Endothelial cell of umbilical vein (primary cell): ENCODE measurements at regions not wholly inside any gene's neighbourhood (a gene's known extent, or its start where the extent isn't known, plus 50 kb on each side); places are given as distances from the start of the nearest gene placed in this dataset.

Experiments used
- BruUV-seq: library from RNA; stranded (reverse); fragments of 400-500 nt; replicated peaks from 2 replicates; lab custom pipeline; 2021; lab: Mats Ljungman, UMichigan
- CTCF ChIA-PET: fragments of 300-600, 350-600 bp; sonication (Branson Sonifier 250); formaldehyde crosslinking; loops from one replicate; lab custom pipeline; 2021; ENCODE audit warnings: antibody characterized with exemption, inconsistent platforms; lab: Charles Lee
- POLR2A ChIA-PET: fragments of 300-600, 350-600 bp; sonication (Branson Sonifier 250); formaldehyde crosslinking; loops from one replicate; lab custom pipeline; 2021; ENCODE audit warnings: antibody characterized with exemption, inconsistent platforms; lab: Charles Lee
- DNase-seq: peaks from one replicate; pipeline ENCODE4 v3.0.0-alpha.2; 2011; ENCODE audit warnings: low read depth, low spot score
- FAIRE-seq: peaks from 2 replicates; lab custom pipeline; 2011; peaks lifted over from hg19 to GRCh38; lab: Jason Lieb, UNC
- H2AFZ ChIP-seq: 2 replicates; pipeline ENCODE4 v1.6.0; 2012; ENCODE audit warnings: low read depth, low read length, control low read depth, inconsistent platforms
- H3K27ac ChIP-seq: 2 replicates; pipeline ENCODE4 v1.5.1; 2011; ENCODE audit warnings: low read depth, mild to moderate bottlenecking, control low read depth, low read length, moderate library complexity; ENCODE audit not compliant: insufficient read depth
- H3K27me3 ChIP-seq, 2 experiments: 2 replicates each; pipeline versions ENCODE4 v1.6.0 to v1.6.1; 2011; ENCODE audit warnings: low read length in 2 of 2, mixed read lengths in 1 of 2; ENCODE audit not compliant: control insufficient read depth in 2 of 2, insufficient read depth in 2 of 2
- H3K36me3 ChIP-seq, 2 experiments: 2 replicates in 1 of 2; 3 replicates in 1 of 2; pipeline ENCODE4 v1.5.1; 2011; ENCODE audit warnings: low read length in 2 of 2, mild to moderate bottlenecking in 1 of 2, moderate library complexity in 1 of 2; ENCODE audit not compliant: control insufficient read depth in 2 of 2, insufficient read depth in 2 of 2; ENCODE audit errors: extremely low read depth in 1 of 2
- H3K4me1 ChIP-seq: 3 replicates; pipeline ENCODE4 v1.5.1; 2011; ENCODE audit warnings: mild to moderate bottlenecking, low read length; ENCODE audit not compliant: control insufficient read depth, insufficient read depth; ENCODE audit errors: extremely low read depth
- H3K4me2 ChIP-seq: 2 replicates; pipeline ENCODE4 v1.6.1; 2011; ENCODE audit warnings: low read length, control low read depth, mixed read lengths; ENCODE audit not compliant: insufficient read depth
- H3K4me3 ChIP-seq, 3 experiments: fragments of 200-600 bp in 1 of 3; sonication (generic), shearing (Covaris generic) in 1 of 3; replicated peaks in 1 of 3; 2 replicates each; pipeline ENCODE4 v1.5.1; 2011 to 2016; ENCODE audit warnings: control low read depth in 3 of 3, low read length in 3 of 3, mild to moderate bottlenecking in 2 of 3, inconsistent platforms in 1 of 3, low read depth in 1 of 3, moderate library complexity in 1 of 3; ENCODE audit not compliant: insufficient read depth in 1 of 3
- H3K79me2 ChIP-seq: 2 replicates; pipeline ENCODE4 v1.6.0; 2012; ENCODE audit warnings: low read length, inconsistent platforms; ENCODE audit not compliant: control insufficient read depth, insufficient read depth
- H3K9ac ChIP-seq: replicated peaks from 2 replicates; pipeline ENCODE3; 2011; ENCODE audit warnings: low read length, control low read depth; ENCODE audit not compliant: insufficient read depth; ENCODE audit errors: extremely low read depth
- H3K9me1 ChIP-seq: replicated peaks from 3 replicates; pipeline ENCODE4 v1.6.0; 2011; ENCODE audit warnings: mild to moderate bottlenecking, low read length; ENCODE audit not compliant: control insufficient read depth, insufficient read depth; ENCODE audit errors: extremely low read depth
- H3K9me3 ChIP-seq: replicated peaks from 2 replicates; pipeline ENCODE4 v1.5.1; 2012; ENCODE audit warnings: low read length, inconsistent platforms; ENCODE audit not compliant: control insufficient read depth, insufficient read depth
- H4K20me1 ChIP-seq: replicated peaks from 2 replicates; pipeline ENCODE3; 2011; ENCODE audit warnings: mild to moderate bottlenecking, low read length; ENCODE audit not compliant: control insufficient read depth, insufficient read depth; ENCODE audit errors: extremely low read depth
- CTCF ChIP-seq, 2 donors: IDR thresholded peaks; 1 replicate in 1 of 2; 2 replicates in 1 of 2; pipeline ENCODE4 v1.5.1; 2011; ENCODE audit warnings: low read length in 2 of 2, mild to moderate bottlenecking in 2 of 2, moderate library complexity in 2 of 2, control low read depth in 1 of 2, inconsistent platforms in 1 of 2, low read depth in 1 of 2; ENCODE audit not compliant: insufficient read depth in 1 of 2; ENCODE audit errors: extremely low read depth in 1 of 2
- EZH2 ChIP-seq: IDR thresholded peaks from 2 replicates; pipeline ENCODE4 v1.6.1; 2012; ENCODE audit warnings: borderline replicate concordance, low read depth, mild to moderate bottlenecking, moderate library complexity, low read length, inconsistent platforms; ENCODE audit not compliant: severe bottlenecking
- FOS ChIP-seq: IDR thresholded peaks from 2 replicates; pipeline ENCODE4 v1.6.1; 2011; ENCODE audit warnings: mild to moderate bottlenecking, low read length, moderate library complexity, borderline replicate concordance; ENCODE audit not compliant: insufficient read depth
- GATA2 ChIP-seq: IDR thresholded peaks from 2 replicates; pipeline ENCODE4 v1.7.0; 2011; ENCODE audit warnings: low read depth, mild to moderate bottlenecking, moderate library complexity, mixed read lengths, low read length; ENCODE audit not compliant: insufficient read length, insufficient read depth
- JUN ChIP-seq: IDR thresholded peaks from 2 replicates; pipeline ENCODE4 v1.6.1; 2011; ENCODE audit warnings: borderline replicate concordance, low read depth; ENCODE audit not compliant: insufficient read length, insufficient read depth
- MYC ChIP-seq: IDR thresholded peaks from one replicate; pipeline ENCODE4 v1.6.1; 2011; ENCODE audit warnings: mild to moderate bottlenecking, low read depth, low read length
- POLR2A ChIP-seq: IDR thresholded peaks from 2 replicates; pipeline ENCODE4 v1.6.1; 2012; ENCODE audit warnings: low read depth, mild to moderate bottlenecking, control low read depth, low read length
- POLR2AphosphoS5 ChIP-seq: IDR thresholded peaks from 2 replicates; pipeline ENCODE4 v1.6.1; 2012; ENCODE audit warnings: low read depth, mild to moderate bottlenecking, control low read depth, low read length, moderate library complexity; ENCODE audit not compliant: insufficient read depth
- dilution Hi-C: fragments of 300-500 bp; cut with MboI; formaldehyde crosslinking; loops from one replicate; pipeline ENCODE4 v1.15.0; 2019; ENCODE audit warnings: low sequenced_read_pairs; ENCODE audit not compliant: extremely low pct_ligation_motif_present
- intact Hi-C: fragments of 100-400 bp; cut with micrococcal nuclease; formaldehyde crosslinking; loops from one replicate; pipeline ENCODE4 v1.10.0; 2022
- TF ChIP-seq, protein P1 (sequence below): IDR thresholded peaks from 2 replicates; pipeline ENCODE4 v1.6.1; 2011; ENCODE audit not compliant: insufficient read depth, insufficient read length

DNA sequence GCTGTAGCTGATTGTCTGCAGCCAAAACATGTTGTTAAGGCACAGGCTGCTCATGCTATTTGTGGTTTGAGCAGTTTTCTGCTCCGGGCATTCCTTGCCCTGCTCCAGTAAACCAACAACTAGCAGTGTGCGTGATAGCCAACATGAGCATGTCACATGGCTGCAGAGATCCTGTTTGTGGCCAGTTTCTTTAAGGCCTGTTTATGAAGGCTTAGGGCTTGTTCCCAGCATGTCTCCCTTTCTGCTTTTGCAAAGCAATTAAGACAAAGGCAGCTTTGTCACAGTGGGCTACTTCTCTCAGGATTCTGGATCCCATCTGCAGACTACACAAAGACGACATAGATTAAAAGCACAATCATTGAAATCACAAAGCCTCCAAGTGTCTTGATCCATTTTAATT lies 160.5 kb downstream of the ZNF518B start:
- no TSS peak for BruUV-seq
- Histone ChIP-seq H3K4me3 (no peak overlapping the region), H3K4me1 (no peaks in the 10 kb centered on the region), H3K27me3 (no peaks in the 10 kb centered on the region), H3K9me1 (no peaks in the 10 kb centered on the region), H3K9ac (no peak overlapping the region), H2AFZ (no peak overlapping the region), H3K4me2 (no peak overlapping the region), H3K27ac (no peak overlapping the region), H3K9me3 (no peaks in the 10 kb centered on the region), H3K79me2 (no peaks in the 10 kb centered on the region), H4K20me1 (no peaks in the 10 kb centered on the region), H3K36me3 (no peaks in the 10 kb centered on the region)
- DNase-seq (no peak), FAIRE-seq (no peak)
- intact Hi-C loops = no loop called here
- TF ChIP-seq JUN (no peak), MYC (no peak), POLR2A (no peak), CTCF (IDR thresholded peaks at IDR 0.05; ENCODE audit: extremely low read depth in 1 of 2, insufficient read depth in 1 of 2, low read depth in 1 of 2, low read length in 2 of 2) (no peak), POLR2AphosphoS5 (no peak), EZH2 (no peak), GATA2 (no peak), FOS (no peak)
- TF ChIP-seq, protein P1, sequence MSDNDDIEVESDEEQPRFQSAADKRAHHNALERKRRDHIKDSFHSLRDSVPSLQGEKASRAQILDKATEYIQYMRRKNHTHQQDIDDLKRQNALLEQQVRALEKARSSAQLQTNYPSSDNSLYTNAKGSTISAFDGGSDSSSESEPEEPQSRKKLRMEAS = no peak
- CTCF ChIA-PET = no interaction called here
- POLR2A ChIA-PET = no interaction called here
- dilution Hi-C loops = no loop called here
